ENCODE measurements at regions not wholly inside any gene's neighbourhood (a gene's known extent, or its start where the extent isn't known, plus 50 kb on each side); places are given as distances from the start of the nearest gene placed in this dataset.

DNA sequence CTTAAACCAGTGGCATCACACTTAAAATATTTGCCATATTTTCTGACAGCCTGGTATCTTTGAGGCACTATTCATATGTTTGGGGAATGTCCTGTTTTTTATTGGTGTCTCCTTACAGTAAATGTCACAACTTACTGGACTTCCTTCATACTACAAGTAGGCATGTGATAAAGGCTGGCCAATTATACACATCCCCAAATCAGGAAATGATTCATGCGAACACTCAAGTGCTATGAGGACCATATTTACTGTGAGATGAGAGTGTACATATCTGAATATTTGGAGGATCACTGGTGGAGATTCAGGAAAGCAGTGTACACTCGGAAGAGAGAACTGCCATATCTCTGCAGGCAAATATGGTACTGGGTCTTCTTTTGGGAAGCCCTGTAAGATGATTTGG lies 913.8 kb upstream of the CHORDC1 start:
- TF ChIP-seq, protein P1, sequence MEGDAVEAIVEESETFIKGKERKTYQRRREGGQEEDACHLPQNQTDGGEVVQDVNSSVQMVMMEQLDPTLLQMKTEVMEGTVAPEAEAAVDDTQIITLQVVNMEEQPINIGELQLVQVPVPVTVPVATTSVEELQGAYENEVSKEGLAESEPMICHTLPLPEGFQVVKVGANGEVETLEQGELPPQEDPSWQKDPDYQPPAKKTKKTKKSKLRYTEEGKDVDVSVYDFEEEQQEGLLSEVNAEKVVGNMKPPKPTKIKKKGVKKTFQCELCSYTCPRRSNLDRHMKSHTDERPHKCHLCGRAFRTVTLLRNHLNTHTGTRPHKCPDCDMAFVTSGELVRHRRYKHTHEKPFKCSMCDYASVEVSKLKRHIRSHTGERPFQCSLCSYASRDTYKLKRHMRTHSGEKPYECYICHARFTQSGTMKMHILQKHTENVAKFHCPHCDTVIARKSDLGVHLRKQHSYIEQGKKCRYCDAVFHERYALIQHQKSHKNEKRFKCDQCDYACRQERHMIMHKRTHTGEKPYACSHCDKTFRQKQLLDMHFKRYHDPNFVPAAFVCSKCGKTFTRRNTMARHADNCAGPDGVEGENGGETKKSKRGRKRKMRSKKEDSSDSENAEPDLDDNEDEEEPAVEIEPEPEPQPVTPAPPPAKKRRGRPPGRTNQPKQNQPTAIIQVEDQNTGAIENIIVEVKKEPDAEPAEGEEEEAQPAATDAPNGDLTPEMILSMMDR (IDR thresholded peaks at IDR 0.05): no peak
- TF ChIP-seq, protein P2, sequence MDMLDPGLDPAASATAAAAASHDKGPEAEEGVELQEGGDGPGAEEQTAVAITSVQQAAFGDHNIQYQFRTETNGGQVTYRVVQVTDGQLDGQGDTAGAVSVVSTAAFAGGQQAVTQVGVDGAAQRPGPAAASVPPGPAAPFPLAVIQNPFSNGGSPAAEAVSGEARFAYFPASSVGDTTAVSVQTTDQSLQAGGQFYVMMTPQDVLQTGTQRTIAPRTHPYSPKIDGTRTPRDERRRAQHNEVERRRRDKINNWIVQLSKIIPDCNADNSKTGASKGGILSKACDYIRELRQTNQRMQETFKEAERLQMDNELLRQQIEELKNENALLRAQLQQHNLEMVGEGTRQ (CRISPR knock-in tag; IDR thresholded peaks at IDR 0.05): no peak
- no peak for TF ChIP-seq JAZF1 (CRISPR knock-in tag; IDR thresholded peaks at IDR 0.05)
- TF ChIP-seq MYBL2 (CRISPR knock-in tag; IDR thresholded peaks at IDR 0.05): no peak
- TF ChIP-seq, protein P3, sequence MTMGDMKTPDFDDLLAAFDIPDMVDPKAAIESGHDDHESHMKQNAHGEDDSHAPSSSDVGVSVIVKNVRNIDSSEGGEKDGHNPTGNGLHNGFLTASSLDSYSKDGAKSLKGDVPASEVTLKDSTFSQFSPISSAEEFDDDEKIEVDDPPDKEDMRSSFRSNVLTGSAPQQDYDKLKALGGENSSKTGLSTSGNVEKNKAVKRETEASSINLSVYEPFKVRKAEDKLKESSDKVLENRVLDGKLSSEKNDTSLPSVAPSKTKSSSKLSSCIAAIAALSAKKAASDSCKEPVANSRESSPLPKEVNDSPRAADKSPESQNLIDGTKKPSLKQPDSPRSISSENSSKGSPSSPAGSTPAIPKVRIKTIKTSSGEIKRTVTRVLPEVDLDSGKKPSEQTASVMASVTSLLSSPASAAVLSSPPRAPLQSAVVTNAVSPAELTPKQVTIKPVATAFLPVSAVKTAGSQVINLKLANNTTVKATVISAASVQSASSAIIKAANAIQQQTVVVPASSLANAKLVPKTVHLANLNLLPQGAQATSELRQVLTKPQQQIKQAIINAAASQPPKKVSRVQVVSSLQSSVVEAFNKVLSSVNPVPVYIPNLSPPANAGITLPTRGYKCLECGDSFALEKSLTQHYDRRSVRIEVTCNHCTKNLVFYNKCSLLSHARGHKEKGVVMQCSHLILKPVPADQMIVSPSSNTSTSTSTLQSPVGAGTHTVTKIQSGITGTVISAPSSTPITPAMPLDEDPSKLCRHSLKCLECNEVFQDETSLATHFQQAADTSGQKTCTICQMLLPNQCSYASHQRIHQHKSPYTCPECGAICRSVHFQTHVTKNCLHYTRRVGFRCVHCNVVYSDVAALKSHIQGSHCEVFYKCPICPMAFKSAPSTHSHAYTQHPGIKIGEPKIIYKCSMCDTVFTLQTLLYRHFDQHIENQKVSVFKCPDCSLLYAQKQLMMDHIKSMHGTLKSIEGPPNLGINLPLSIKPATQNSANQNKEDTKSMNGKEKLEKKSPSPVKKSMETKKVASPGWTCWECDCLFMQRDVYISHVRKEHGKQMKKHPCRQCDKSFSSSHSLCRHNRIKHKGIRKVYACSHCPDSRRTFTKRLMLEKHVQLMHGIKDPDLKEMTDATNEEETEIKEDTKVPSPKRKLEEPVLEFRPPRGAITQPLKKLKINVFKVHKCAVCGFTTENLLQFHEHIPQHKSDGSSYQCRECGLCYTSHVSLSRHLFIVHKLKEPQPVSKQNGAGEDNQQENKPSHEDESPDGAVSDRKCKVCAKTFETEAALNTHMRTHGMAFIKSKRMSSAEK (CRISPR knock-in tag; IDR thresholded peaks at IDR 0.05; ENCODE audit: borderline replicate concordance): no peak
- TF ChIP-seq ZNF232 (CRISPR knock-in tag; IDR thresholded peaks at IDR 0.05): no peak
- TF ChIP-seq, protein P4, sequence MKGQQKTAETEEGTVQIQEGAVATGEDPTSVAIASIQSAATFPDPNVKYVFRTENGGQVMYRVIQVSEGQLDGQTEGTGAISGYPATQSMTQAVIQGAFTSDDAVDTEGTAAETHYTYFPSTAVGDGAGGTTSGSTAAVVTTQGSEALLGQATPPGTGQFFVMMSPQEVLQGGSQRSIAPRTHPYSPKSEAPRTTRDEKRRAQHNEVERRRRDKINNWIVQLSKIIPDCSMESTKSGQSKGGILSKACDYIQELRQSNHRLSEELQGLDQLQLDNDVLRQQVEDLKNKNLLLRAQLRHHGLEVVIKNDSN (CRISPR knock-in tag; IDR thresholded peaks at IDR 0.05): no peak
- TF ChIP-seq, protein P5, sequence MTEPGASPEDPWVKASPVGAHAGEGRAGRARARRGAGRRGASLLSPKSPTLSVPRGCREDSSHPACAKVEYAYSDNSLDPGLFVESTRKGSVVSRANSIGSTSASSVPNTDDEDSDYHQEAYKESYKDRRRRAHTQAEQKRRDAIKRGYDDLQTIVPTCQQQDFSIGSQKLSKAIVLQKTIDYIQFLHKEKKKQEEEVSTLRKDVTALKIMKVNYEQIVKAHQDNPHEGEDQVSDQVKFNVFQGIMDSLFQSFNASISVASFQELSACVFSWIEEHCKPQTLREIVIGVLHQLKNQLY (CRISPR knock-in tag; IDR thresholded peaks at IDR 0.05): no peak
- TF ChIP-seq, protein P6, sequence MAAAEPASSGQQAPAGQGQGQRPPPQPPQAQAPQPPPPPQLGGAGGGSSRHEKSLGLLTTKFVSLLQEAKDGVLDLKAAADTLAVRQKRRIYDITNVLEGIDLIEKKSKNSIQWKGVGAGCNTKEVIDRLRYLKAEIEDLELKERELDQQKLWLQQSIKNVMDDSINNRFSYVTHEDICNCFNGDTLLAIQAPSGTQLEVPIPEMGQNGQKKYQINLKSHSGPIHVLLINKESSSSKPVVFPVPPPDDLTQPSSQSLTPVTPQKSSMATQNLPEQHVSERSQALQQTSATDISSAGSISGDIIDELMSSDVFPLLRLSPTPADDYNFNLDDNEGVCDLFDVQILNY (CRISPR knock-in tag; IDR thresholded peaks at IDR 0.05): no peak
- TF ChIP-seq NFYB (CRISPR knock-in tag; conservative IDR thresholded peaks at IDR 0.05; ENCODE audit: low read depth): no peak
- TF ChIP-seq, protein P7, sequence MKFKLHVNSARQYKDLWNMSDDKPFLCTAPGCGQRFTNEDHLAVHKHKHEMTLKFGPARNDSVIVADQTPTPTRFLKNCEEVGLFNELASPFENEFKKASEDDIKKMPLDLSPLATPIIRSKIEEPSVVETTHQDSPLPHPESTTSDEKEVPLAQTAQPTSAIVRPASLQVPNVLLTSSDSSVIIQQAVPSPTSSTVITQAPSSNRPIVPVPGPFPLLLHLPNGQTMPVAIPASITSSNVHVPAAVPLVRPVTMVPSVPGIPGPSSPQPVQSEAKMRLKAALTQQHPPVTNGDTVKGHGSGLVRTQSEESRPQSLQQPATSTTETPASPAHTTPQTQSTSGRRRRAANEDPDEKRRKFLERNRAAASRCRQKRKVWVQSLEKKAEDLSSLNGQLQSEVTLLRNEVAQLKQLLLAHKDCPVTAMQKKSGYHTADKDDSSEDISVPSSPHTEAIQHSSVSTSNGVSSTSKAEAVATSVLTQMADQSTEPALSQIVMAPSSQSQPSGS (CRISPR knock-in tag; IDR thresholded peaks at IDR 0.05; ENCODE audit: borderline replicate concordance, low read depth): no peak
- no peak for TF ChIP-seq ZNF138 (CRISPR knock-in tag; conservative IDR thresholded peaks at IDR 0.05)
- TF ChIP-seq ESRRA (CRISPR knock-in tag; IDR thresholded peaks at IDR 0.05; ENCODE audit: borderline replicate concordance): no peak
- TF ChIP-seq CREB1 (CRISPR knock-in tag; IDR thresholded peaks at IDR 0.05): no peak
